ENCODE measurements at regions not wholly inside any gene's neighbourhood (a gene's known extent, or its start where the extent isn't known, plus 50 kb on each side); places are given as distances from the start of the nearest gene placed in this dataset.

GRCh38 chr3:21955406-21955805, 204.4 kb upstream of the ZNF385D start:
- no peak for ATAC-seq
- TF ChIP-seq ZFP3 (CRISPR knock-in tag; IDR thresholded peaks at IDR 0.05) (no peak), TOX (CRISPR knock-in tag; IDR thresholded peaks at IDR 0.05; ENCODE audit: borderline replicate concordance) (no peak), CSDC2 (CRISPR knock-in tag; IDR thresholded peaks at IDR 0.05) (no peak), OSR1 (CRISPR knock-in tag; IDR thresholded peaks at IDR 0.05) (no peak), ZC3H10 (CRISPR knock-in tag; IDR thresholded peaks at IDR 0.05) (no peak), ZNF70 (CRISPR knock-in tag; IDR thresholded peaks at IDR 0.05) (no peak), ESRRG (CRISPR knock-in tag; IDR thresholded peaks at IDR 0.05) (no peak), ZNF8 (CRISPR knock-in tag; IDR thresholded peaks at IDR 0.05) (no peak), ARNTL (CRISPR knock-in tag; IDR thresholded peaks at IDR 0.05; ENCODE audit: borderline replicate concordance, low read depth) (no peak), SNAI2 (CRISPR knock-in tag; IDR thresholded peaks at IDR 0.05) (no peak), RARB (CRISPR knock-in tag; IDR thresholded peaks at IDR 0.05) (no peak), PATZ1 (CRISPR knock-in tag; IDR thresholded peaks at IDR 0.05; ENCODE audit: borderline replicate concordance) (no peak), GLIS3 (CRISPR knock-in tag; IDR thresholded peaks at IDR 0.05) (no peak), ISL1 (CRISPR knock-in tag; IDR thresholded peaks at IDR 0.05) (no peak), ZNF565 (CRISPR knock-in tag; conservative IDR thresholded peaks at IDR 0.05; ENCODE audit: low read depth) (no peak), CSRNP3 (CRISPR knock-in tag; IDR thresholded peaks at IDR 0.05) (no peak), TCF4 (CRISPR knock-in tag; IDR thresholded peaks at IDR 0.05; ENCODE audit: borderline replicate concordance) (no peak), POU6F1 (CRISPR knock-in tag; IDR thresholded peaks at IDR 0.05; ENCODE audit: borderline replicate concordance, low read depth) (no peak), PPARA (CRISPR knock-in tag; IDR thresholded peaks at IDR 0.05; ENCODE audit: borderline replicate concordance) (no peak), TSHZ2 (CRISPR knock-in tag; IDR thresholded peaks at IDR 0.05) (no peak)

- TF ChIP-seq TSHZ2 (CRISPR knock-in tag; IDR thresholded peaks at IDR 0.05), result no peak
- TF ChIP-seq ZFP30 (CRISPR knock-in tag; IDR thresholded peaks at IDR 0.05), result no peak
- no peak for TF ChIP-seq ISL1 (CRISPR knock-in tag; IDR thresholded peaks at IDR 0.05)
- no peak for TF ChIP-seq POU6F1 (CRISPR knock-in tag; IDR thresholded peaks at IDR 0.05; ENCODE audit: borderline replicate concordance, low read depth)
- no peak for TF ChIP-seq TCF4 (CRISPR knock-in tag; IDR thresholded peaks at IDR 0.05; ENCODE audit: borderline replicate concordance)
- no peak for TF ChIP-seq ZNF8 (CRISPR knock-in tag; IDR thresholded peaks at IDR 0.05)
- TF ChIP-seq OSR1 (CRISPR knock-in tag; IDR thresholded peaks at IDR 0.05), result no peak
- TF ChIP-seq PPARA (CRISPR knock-in tag; IDR thresholded peaks at IDR 0.05; ENCODE audit: borderline replicate concordance), result no peak
- no peak for TF ChIP-seq ZC3H10 (CRISPR knock-in tag; IDR thresholded peaks at IDR 0.05)
- no peak for TF ChIP-seq RARB (CRISPR knock-in tag; IDR thresholded peaks at IDR 0.05)
- no peak for TF ChIP-seq CSDC2 (CRISPR knock-in tag; IDR thresholded peaks at IDR 0.05)
- no peak for TF ChIP-seq ESRRG (CRISPR knock-in tag; IDR thresholded peaks at IDR 0.05)
- TF ChIP-seq ARNTL (CRISPR knock-in tag; IDR thresholded peaks at IDR 0.05; ENCODE audit: borderline replicate concordance, low read depth), result no peak
- TF ChIP-seq SNAI2 (CRISPR knock-in tag; IDR thresholded peaks at IDR 0.05), result no peak
- TF ChIP-seq PATZ1 (CRISPR knock-in tag; IDR thresholded peaks at IDR 0.05; ENCODE audit: borderline replicate concordance), result no peak
- TF ChIP-seq ZNF565 (CRISPR knock-in tag; conservative IDR thresholded peaks at IDR 0.05; ENCODE audit: low read depth), result no peak
- TF ChIP-seq BACH2 (CRISPR knock-in tag; IDR thresholded peaks at IDR 0.05; ENCODE audit: borderline replicate concordance), result no peak
- no peak for TF ChIP-seq ZNF70 (CRISPR knock-in tag; IDR thresholded peaks at IDR 0.05)
- TF ChIP-seq ZFP3 (CRISPR knock-in tag; IDR thresholded peaks at IDR 0.05), result no peak
- TF ChIP-seq CSRNP3 (CRISPR knock-in tag; IDR thresholded peaks at IDR 0.05), result no peak
- no peak for ATAC-seq
These were observed 209.0 kb upstream of the ZNF385D start for GRCh38 chr3:21960033-21960432.

All from SK-N-SH treated with all-trans-retinoic acid at 6 μM for 48 hours (cell line).